SK-N-SH treated with all-trans-retinoic acid at 6 μM for 48 hours (cell line): ENCODE measurements at regions not wholly inside any gene's neighbourhood (a gene's known extent, or its start where the extent isn't known, plus 50 kb on each side); places are given as distances from the start of the nearest gene placed in this dataset.

ENCODE experiments used
- ATAC-seq: fragments of 200-7000 bp; cut with Tn5 transposase; 3 replicates; pipeline ENCODE4 v1.9.1; 2020; ENCODE audit warnings: mild to moderate bottlenecking, moderate library complexity
- BACH2 ChIP-seq: fragments of 250-450 bp; sonication (Bioruptor Pico); IDR thresholded peaks from 2 replicates; pipeline ENCODE4 v1.9.0; 2021; ENCODE audit warnings: mild to moderate bottlenecking, borderline replicate concordance
- CSDC2 ChIP-seq: fragments of 250-450 bp; sonication (Bioruptor Pico); IDR thresholded peaks from 2 replicates; pipeline ENCODE4 v1.5.0; 2020; ENCODE audit warnings: mild to moderate bottlenecking, moderate library complexity
- CSRNP3 ChIP-seq: fragments of 250-450 bp; sonication (Bioruptor Pico); IDR thresholded peaks from 2 replicates; pipeline ENCODE4 v1.5.1; 2021; ENCODE audit warnings: mild to moderate bottlenecking, moderate library complexity
- ESRRG ChIP-seq: fragments of 250-450 bp; sonication (Bioruptor Pico); IDR thresholded peaks from 2 replicates; pipeline ENCODE4 v1.6.1; 2021; ENCODE audit warnings: mild to moderate bottlenecking
- GLIS3 ChIP-seq: fragments of 250-450 bp; sonication (Bioruptor Pico); IDR thresholded peaks from 2 replicates; pipeline ENCODE4 v1.5.0; 2020; ENCODE audit warnings: mild to moderate bottlenecking, moderate library complexity
- ISL1 ChIP-seq: fragments of 250-450 bp; sonication (Bioruptor Pico); IDR thresholded peaks from 2 replicates; pipeline ENCODE4 v2.1.2; 2022; ENCODE audit warnings: mild to moderate bottlenecking, moderate library complexity
- OSR1 ChIP-seq: fragments of 250-450 bp; sonication (Bioruptor Pico); IDR thresholded peaks from 2 replicates; pipeline ENCODE4 v1.8.0; 2022; ENCODE audit warnings: moderate library complexity, mild to moderate bottlenecking, inconsistent platforms
- PATZ1 ChIP-seq: fragments of 250-450 bp; sonication (Bioruptor Pico); IDR thresholded peaks from 2 replicates; pipeline ENCODE4 v1.8.0; 2020; ENCODE audit warnings: mild to moderate bottlenecking, moderate library complexity, borderline replicate concordance
- POU6F1 ChIP-seq: fragments of 250-450 bp; sonication (Bioruptor Pico); IDR thresholded peaks from 2 replicates; pipeline ENCODE4 v1.8.0; 2021; ENCODE audit warnings: low read depth, mild to moderate bottlenecking, moderate library complexity, borderline replicate concordance
- PPARA ChIP-seq: fragments of 250-450 bp; sonication (Bioruptor Pico); IDR thresholded peaks from 2 replicates; pipeline ENCODE4 v1.5.0; 2020; ENCODE audit warnings: mild to moderate bottlenecking, borderline replicate concordance
- RARB ChIP-seq: fragments of 250-450 bp; sonication (Bioruptor Pico); IDR thresholded peaks from 2 replicates; pipeline ENCODE4 v1.8.0; 2021; ENCODE audit warnings: mild to moderate bottlenecking, moderate library complexity
- SNAI2 ChIP-seq: fragments of 250-450 bp; sonication (Bioruptor Pico); IDR thresholded peaks from 2 replicates; pipeline ENCODE4 v1.5.0; 2020; ENCODE audit warnings: mild to moderate bottlenecking, moderate library complexity
- TCF4 ChIP-seq: fragments of 250-450 bp; sonication (Bioruptor Pico); IDR thresholded peaks from 2 replicates; pipeline ENCODE4 v1.8.0; 2021; ENCODE audit warnings: mild to moderate bottlenecking, moderate library complexity, borderline replicate concordance
- TOX ChIP-seq: fragments of 250-450 bp; sonication (Bioruptor Pico); IDR thresholded peaks from 2 replicates; pipeline ENCODE4 v1.8.0; 2021; ENCODE audit warnings: mild to moderate bottlenecking, moderate library complexity, borderline replicate concordance
- TSHZ2 ChIP-seq: fragments of 250-450 bp; sonication (Bioruptor Pico); IDR thresholded peaks from 2 replicates; pipeline ENCODE4 v1.5.0; 2020; ENCODE audit warnings: mild to moderate bottlenecking, moderate library complexity
- ZC3H10 ChIP-seq: fragments of 250-450 bp; sonication (Bioruptor Pico); IDR thresholded peaks from 2 replicates; pipeline ENCODE4 v1.5.1; 2021; ENCODE audit warnings: mild to moderate bottlenecking, moderate library complexity
- ZFP3 ChIP-seq: fragments of 250-450 bp; sonication (Bioruptor Pico); IDR thresholded peaks from 2 replicates; pipeline ENCODE4 v1.5.0; 2020; ENCODE audit warnings: mild to moderate bottlenecking, moderate library complexity
- ZFP30 ChIP-seq: fragments of 450-650 bp; formaldehyde crosslinking; IDR thresholded peaks from 2 replicates; pipeline ENCODE4 v1.5.0; 2022; ENCODE audit warnings: mild to moderate bottlenecking, moderate library complexity
- ZNF565 ChIP-seq: fragments of 450-650 bp; formaldehyde crosslinking; conservative IDR thresholded peaks from 2 replicates; pipeline ENCODE4 v1.5.0; 2020; ENCODE audit warnings: low read depth, mild to moderate bottlenecking, moderate library complexity
- ZNF70 ChIP-seq: fragments of 450-650 bp; formaldehyde crosslinking; IDR thresholded peaks from 2 replicates; pipeline ENCODE4 v1.5.0; 2020; ENCODE audit warnings: mild to moderate bottlenecking, moderate library complexity
- ZNF8 ChIP-seq: fragments of 450-650 bp; formaldehyde crosslinking; IDR thresholded peaks from 2 replicates; pipeline ENCODE4 v1.5.0; 2020; ENCODE audit warnings: mild to moderate bottlenecking, moderate library complexity

- TF ChIP-seq TCF4 = no peak
- no peak for TF ChIP-seq ZNF70 (CRISPR knock-in tag)
- no peak for TF ChIP-seq TOX (CRISPR knock-in tag)
- no peak for TF ChIP-seq CSDC2 (CRISPR knock-in tag)
- no peak for TF ChIP-seq TSHZ2 (CRISPR knock-in tag)
- no peak for TF ChIP-seq SNAI2 (CRISPR knock-in tag)
- no peak for TF ChIP-seq CSRNP3 (CRISPR knock-in tag)
- no peak for TF ChIP-seq RARB (CRISPR knock-in tag)
- no peak for TF ChIP-seq ZNF8
- TF ChIP-seq ZNF565 (CRISPR knock-in tag) = no peak
- ATAC-seq = no peak
These were observed 592.6 kb upstream of the SOX9 start for GRCh38 chr17:71528210-71528609.

- TF ChIP-seq GLIS3 (CRISPR knock-in tag) (no peak), TCF4 (no peak), BACH2 (CRISPR knock-in tag) (no peak), CSRNP3 (CRISPR knock-in tag) (no peak), ZNF70 (CRISPR knock-in tag) (no peak), ZNF565 (CRISPR knock-in tag) (no peak), ESRRG (no peak), ZFP30 (CRISPR knock-in tag) (no peak), PPARA (CRISPR knock-in tag) (no peak), POU6F1 (CRISPR knock-in tag) (no peak), SNAI2 (CRISPR knock-in tag) (no peak), RARB (CRISPR knock-in tag) (no peak), OSR1 (CRISPR knock-in tag) (no peak), ZFP3 (no peak), ZC3H10 (no peak), PATZ1 (CRISPR knock-in tag) (no peak), TOX (CRISPR knock-in tag) (no peak), CSDC2 (CRISPR knock-in tag) (no peak), ZNF8 (no peak)
- TF ChIP-seq, all 23 proteins: peak for 0
- no peak for ATAC-seq
These were observed 590.6 kb upstream of the SOX9 start for GRCh38 chr17:71530248-71530647.

- TF ChIP-seq ISL1 (CRISPR knock-in tag) (no peak), GLIS3 (CRISPR knock-in tag) (no peak), ZFP30 (CRISPR knock-in tag) (no peak), ZNF565 (CRISPR knock-in tag) (no peak), ZNF70 (CRISPR knock-in tag) (no peak), PPARA (CRISPR knock-in tag) (no peak), ZNF8 (no peak), ESRRG (no peak)
- TF ChIP-seq, all 23 proteins: peak for 0
- no peak for ATAC-seq
These were observed 585.5 kb upstream of the SOX9 start for GRCh38 chr17:71535321-71535720.
